Stimulated activated naive B cell treated with anti-CD40 and anti-IgM and Interleukin-4, amounts not matched to agents 10 μg/mL and 1 μg/mL and 100 μg/mL, for 72 hours (primary cell): ENCODE measurements at regions not wholly inside any gene's neighbourhood (a gene's known extent, or its start where the extent isn't known, plus 50 kb on each side); places are given as distances from the start of the nearest gene placed in this dataset.

Experiments used
- ATAC-seq, 2 donors: fragments of 150-1000 bp; cut with Tn5 transposase; replicated peaks; 2 replicates each; pipeline ENCODE4 v1.10.0; 2021; ENCODE audit warnings: moderate library complexity in 1 of 2
- DNase-seq: peaks from one replicate; pipeline ENCODE4 v3.0.0; 2021
- H3K27ac Mint-ChIP-seq: one replicate; pipeline ENCODE4 v1.8.0; 2022; ENCODE audit warnings: mild to moderate bottlenecking, mixed read lengths
- H3K27me3 Mint-ChIP-seq, 2 donors: one replicate each; pipeline ENCODE4 v1.8.0; 2022; ENCODE audit warnings: mixed read lengths in 2 of 2
- H3K36me3 Mint-ChIP-seq, 2 donors: one replicate each; pipeline ENCODE4 v1.8.0; 2022; ENCODE audit warnings: mixed read lengths in 2 of 2, mild to moderate bottlenecking in 1 of 2
- H3K4me1 Mint-ChIP-seq, 2 donors: one replicate each; pipeline ENCODE4 v1.8.0; 2022; ENCODE audit warnings: mixed read lengths in 2 of 2, mild to moderate bottlenecking in 1 of 2
- H3K4me3 Mint-ChIP-seq, 2 donors: one replicate each; pipeline ENCODE4 v1.8.0; 2022; ENCODE audit warnings: mild to moderate bottlenecking in 2 of 2, mixed read lengths in 2 of 2, moderate library complexity in 1 of 2
- H3K9me3 Mint-ChIP-seq, 2 donors: one replicate each; pipeline ENCODE4 v1.8.0; 2022; ENCODE audit warnings: mixed read lengths in 2 of 2, mild to moderate bottlenecking in 1 of 2

DNA sequence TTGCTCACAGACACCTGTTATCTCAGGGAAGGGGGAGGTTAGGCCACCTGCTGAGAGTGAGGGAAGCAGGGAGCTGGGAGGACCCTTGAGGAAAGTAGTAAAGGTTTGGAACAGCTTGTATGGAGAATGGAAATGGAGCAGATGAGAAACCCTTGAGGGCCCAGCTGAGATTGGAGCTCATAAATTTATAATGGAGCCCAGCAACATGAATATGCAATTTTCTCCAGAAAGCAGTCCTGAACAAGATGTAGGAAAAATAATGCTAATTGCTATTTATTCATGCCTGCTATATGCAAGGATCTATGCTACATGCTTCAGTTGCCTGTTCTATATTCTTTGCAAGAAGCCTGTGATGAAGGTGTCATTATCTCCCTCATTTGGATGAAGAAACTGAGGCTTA, 67.5 kb upstream of the LEF1 start:
- Mint-ChIP-seq H3K4me3 (no peak overlapping the region), H3K27me3 (peaks cover 0 to 9% of the 10 kb centered on the region in 2 donors), H3K27ac (no peak overlapping the region), H3K4me1 (no peaks in the 10 kb centered on the region), H3K9me3 (peaks cover 2 to 9% of the 10 kb centered on the region in 2 donors), H3K36me3 (no peaks in the 10 kb centered on the region)
- ATAC-seq: no peak
- no peak for DNase-seq

DNA sequence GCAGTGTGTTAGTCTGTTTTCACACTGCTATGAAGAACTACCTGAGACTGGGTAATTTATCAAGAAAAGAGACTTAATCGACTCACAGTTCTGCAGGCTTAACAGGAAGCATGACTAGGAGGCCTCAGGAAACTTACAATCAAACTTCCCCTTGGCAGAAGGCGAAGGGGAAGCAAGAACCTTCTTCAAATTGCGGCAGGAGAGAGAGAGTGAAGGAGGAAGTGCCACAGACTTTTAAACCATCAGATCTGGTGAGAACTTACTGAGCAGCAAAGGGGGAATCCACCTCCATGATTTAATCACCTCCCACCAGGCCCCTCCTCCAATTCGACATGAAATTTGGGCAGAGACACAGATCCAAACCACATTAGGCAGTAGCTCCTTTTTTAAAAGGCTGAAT, 59.2 kb upstream of the LEF1 start:
- no peak overlapping the region for H3K27ac Mint-ChIP-seq
- DNase-seq (no peak), ATAC-seq (no peak)

DNA sequence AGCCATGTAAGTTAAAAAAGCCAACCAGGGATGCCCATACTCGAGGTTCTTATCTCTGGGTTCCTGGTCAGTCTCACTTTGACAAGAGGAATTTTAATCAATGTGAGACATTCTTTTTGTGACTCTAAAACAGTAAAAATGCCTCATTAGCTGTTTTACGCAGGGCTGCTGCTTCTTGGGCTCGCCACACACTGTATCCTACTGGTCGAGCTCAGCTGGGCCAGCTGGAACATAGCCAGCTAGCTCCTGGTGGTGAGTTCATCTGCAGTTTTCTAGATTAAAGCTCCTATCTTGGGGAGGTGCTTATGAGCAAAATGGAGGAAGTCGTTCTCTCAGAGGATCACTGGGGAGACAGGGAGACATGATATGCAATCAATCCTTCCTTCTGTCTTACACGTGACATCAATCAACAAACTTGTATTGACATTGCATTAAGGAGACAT, 55.9 kb upstream of the LEF1 start:
- peaks cover 0 to 3% of the 10 kb centered on the region in 2 donors for H3K4me1 Mint-ChIP-seq
- no peaks in the 10 kb centered on the region for H3K27me3 Mint-ChIP-seq
- no peak overlapping the region for H3K4me3 Mint-ChIP-seq
- no peak for ATAC-seq
- H3K27ac Mint-ChIP-seq: no peak overlapping the region
- no peak for DNase-seq
- peaks cover 4 to 7% of the 10 kb centered on the region in 2 donors for H3K9me3 Mint-ChIP-seq
- no peaks in the 10 kb centered on the region for H3K36me3 Mint-ChIP-seq

More for the DNA sequence above, 59.2 kb upstream of the LEF1 start:
- Mint-ChIP-seq H3K36me3 (no peaks in the 10 kb centered on the region), H3K4me1 (peaks cover 0 to 3% of the 10 kb centered on the region in 2 donors), H3K4me3 (no peak overlapping the region), H3K27me3 (no peaks in the 10 kb centered on the region), H3K9me3 (peaks cover 9 to 12% of the 10 kb centered on the region in 2 donors)

DNA sequence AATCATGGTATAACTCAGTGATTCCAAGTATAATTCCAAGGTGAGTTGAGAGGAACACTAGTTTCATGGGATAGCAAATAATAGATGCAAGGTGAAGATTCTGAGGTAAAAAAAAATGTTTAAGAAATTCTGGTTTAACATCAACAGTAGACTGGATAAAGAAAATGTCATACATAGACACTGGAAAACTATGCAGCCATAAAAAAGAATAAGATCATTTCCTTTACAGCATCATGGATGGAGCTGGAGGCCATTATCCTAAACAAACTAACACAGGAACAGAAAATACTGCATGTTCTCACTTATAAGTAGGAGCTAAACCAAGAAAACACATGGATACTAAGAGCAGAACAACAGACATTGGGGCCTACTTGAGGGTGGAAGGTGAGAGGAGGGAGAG, 54.6 kb upstream of the LEF1 start:
- DNase-seq (no peak), ATAC-seq (no peak)
- no peaks in the 10 kb centered on the region for H3K27me3 Mint-ChIP-seq
- no peak overlapping the region for H3K4me3 Mint-ChIP-seq
- H3K4me1 Mint-ChIP-seq: peaks cover 0 to 3% of the 10 kb centered on the region in 2 donors
- no peaks in the 10 kb centered on the region for H3K36me3 Mint-ChIP-seq
- peaks cover 4 to 7% of the 10 kb centered on the region in 2 donors for H3K9me3 Mint-ChIP-seq
- H3K27ac Mint-ChIP-seq: no peak overlapping the region

DNA sequence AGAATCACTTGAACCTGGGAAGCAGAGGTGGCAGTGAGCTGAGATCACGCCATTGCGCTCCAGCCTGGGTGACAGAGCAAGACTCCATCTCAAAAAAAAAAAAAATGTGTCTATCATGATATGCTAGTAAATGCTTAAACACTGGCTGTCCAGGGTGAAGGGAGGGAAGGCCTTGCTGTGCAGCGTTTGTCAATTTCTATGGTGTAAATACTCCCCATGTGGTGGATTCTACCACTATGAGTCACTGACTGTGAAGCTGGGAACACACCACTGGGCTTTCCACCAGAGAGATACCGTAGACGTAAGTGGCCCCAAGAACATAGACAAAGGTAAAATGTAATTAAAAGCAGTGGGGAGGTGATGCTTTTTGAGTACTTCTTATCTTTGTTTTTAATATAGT, 51.3 kb upstream of the LEF1 start:
- Mint-ChIP-seq H3K9me3 (peaks cover 0 to 6% of the 10 kb centered on the region in 2 donors), H3K36me3 (no peaks in the 10 kb centered on the region), H3K27ac (no peak overlapping the region), H3K4me1 (no peaks in the 10 kb centered on the region), H3K4me3 (no peak overlapping the region), H3K27me3 (no peaks in the 10 kb centered on the region)
- DNase-seq: no peak
- ATAC-seq: no peak
